Right forelimb (tissue), 1 donor: ENCODE measurements at regions not wholly inside any gene's neighbourhood (a gene's known extent, or its start where the extent isn't known, plus 50 kb on each side); places are given as distances from the start of the nearest gene placed in this dataset.

Experiments used
- DNase-seq: peaks from one replicate; pipeline ENCODE4 v3.0.0-alpha.2; 2018

- DNase-seq = no peak
These were observed 742.7 kb downstream of the VRK1 start for GRCh38 chr14:97539884-97540283.

GRCh38 chr14:97543221-97543620 lies 746.0 kb downstream of the VRK1 start:
- DNase-seq = no peak

- no peak for DNase-seq
These were observed 746.6 kb downstream of the VRK1 start for GRCh38 chr14:97543816-97544215.

GRCh38 chr14:97544571-97544970 lies 747.4 kb downstream of the VRK1 start:
- no peak for DNase-seq

- DNase-seq = no peak
These were observed 749.5 kb downstream of the VRK1 start for GRCh38 chr14:97546491-97547230.

- no peak for DNase-seq
These were observed 753.3 kb downstream of the VRK1 start for GRCh38 chr14:97550463-97550862.

- no peak for DNase-seq
These were observed 757.4 kb downstream of the VRK1 start for GRCh38 chr14:97554597-97554996.

GRCh38 chr14:97564334-97564733 lies 767.2 kb downstream of the VRK1 start:
- no peak for DNase-seq

GRCh38 chr14:97571201-97571600 lies 774.0 kb downstream of the VRK1 start:
- DNase-seq = no peak

GRCh38 chr14:97571866-97572555 lies 774.8 kb downstream of the VRK1 start:
- no peak for DNase-seq

- no peak for DNase-seq
These were observed 775.6 kb downstream of the VRK1 start for GRCh38 chr14:97572583-97573458.

GRCh38 chr14:97575677-97576076 lies 778.5 kb downstream of the VRK1 start:
- no peak for DNase-seq

- DNase-seq = no peak
These were observed 781.9 kb downstream of the VRK1 start for GRCh38 chr14:97578982-97579548.

- no peak for DNase-seq
These were observed 783.8 kb downstream of the VRK1 start for GRCh38 chr14:97581016-97581415.

GRCh38 chr14:97582022-97582421 lies 784.8 kb downstream of the VRK1 start:
- DNase-seq = no peak

- no peak for DNase-seq
These were observed 787.3 kb downstream of the VRK1 start for GRCh38 chr14:97584528-97584927.

GRCh38 chr14:97592341-97592980 lies 795.3 kb downstream of the VRK1 start:
- DNase-seq = no peak

GRCh38 chr14:97594306-97594705 lies 797.1 kb downstream of the VRK1 start:
- no peak for DNase-seq

- DNase-seq = no peak
These were observed 805.4 kb downstream of the VRK1 start for GRCh38 chr14:97602438-97603117.

GRCh38 chr14:97603201-97603600 lies 806.0 kb downstream of the VRK1 start:
- no peak for DNase-seq

- no peak for DNase-seq
These were observed 807.5 kb downstream of the VRK1 start for GRCh38 chr14:97604731-97605130.

- no peak for DNase-seq
These were observed 821.2 kb downstream of the VRK1 start for GRCh38 chr14:97618401-97618800.
